K562 (cell line): ENCODE measurements at regions not wholly inside any gene's neighbourhood (a gene's known extent, or its start where the extent isn't known, plus 50 kb on each side); places are given as distances from the start of the nearest gene placed in this dataset.

Source experiments
- ATAC-seq: fragments of 200-7000 bp; cut with Tn5 transposase; 3 replicates; pipeline ENCODE4 v1.9.1; 2020; ENCODE audit warnings: moderate library complexity
- BruUV-seq: library from RNA; stranded (reverse); fragments of 400-500 nt; replicated peaks from 2 replicates; lab custom pipeline; 2021; lab: Mats Ljungman, UMichigan
- CTCF ChIA-PET: fragments of 300-600 bp; formaldehyde crosslinking; extraction: SDS; loops from one replicate; lab custom pipeline; 2021; ENCODE audit warnings: low intra/inter-chr PET ratio; lab: Yijun Ruan, JAX
- POLR2A ChIA-PET: fragments of 300-600, 350-650 bp; sonication (Branson Sonifier 250); formaldehyde crosslinking; extraction: SDS; loops from one replicate; lab custom pipeline; 2021; ENCODE audit warnings: antibody characterized with exemption, inconsistent platforms; lab: Yijun Ruan, JAX
- DNase-seq, 4 experiments: peaks; one replicate each; pipeline versions ENCODE4 v3.0.0 to v3.0.0-alpha.2; 2011 to 2018; ENCODE audit warnings: low spot score in 3 of 4, mixed read lengths in 3 of 4; ENCODE audit errors: extremely low read depth in 1 of 4
- FAIRE-seq: peaks from 2 replicates; lab custom pipeline; 2011; peaks lifted over from hg19 to GRCh38; lab: Jason Lieb, UNC
- H2AFZ ChIP-seq: 2 replicates; pipeline ENCODE4 v1.6.0; 2011; ENCODE audit warnings: low read depth, low read length, control low read depth, inconsistent platforms
- H3K27ac ChIP-seq: fragments of 200-600 bp; 3 replicates; pipeline ENCODE4 v1.8.0; 2011; ENCODE audit warnings: low read depth, mild to moderate bottlenecking, control low read depth, inconsistent platforms, low read length, moderate library complexity, mixed read lengths; ENCODE audit errors: extremely low read depth
- H3K27me3 ChIP-seq, 2 experiments: fragments of 300-600 bp in 1 of 2; 2 replicates in 1 of 2; 3 replicates in 1 of 2; pipeline versions ENCODE4 v1.6.0 to v1.8.0; 2011; ENCODE audit warnings: inconsistent platforms in 2 of 2, low read length in 2 of 2, mild to moderate bottlenecking in 1 of 2, mixed read lengths in 1 of 2, moderate library complexity in 1 of 2; ENCODE audit not compliant: control insufficient read depth in 2 of 2, insufficient read depth in 2 of 2
- H3K36me3 ChIP-seq: fragments of 300-600 bp; 3 replicates; pipeline ENCODE4 v1.8.0; 2011; ENCODE audit warnings: mild to moderate bottlenecking, low read length, inconsistent platforms; ENCODE audit not compliant: control insufficient read depth, insufficient read depth
- H3K4me1 ChIP-seq, 2 experiments: fragments of 200-600 bp in 1 of 2; replicated peaks in 1 of 2; 2 replicates in 1 of 2; 3 replicates in 1 of 2; pipeline versions ENCODE4 v1.5.1 to v1.8.0; 2011; ENCODE audit warnings: inconsistent platforms in 2 of 2, low read length in 2 of 2, mild to moderate bottlenecking in 1 of 2, mixed read lengths in 1 of 2, moderate library complexity in 1 of 2; ENCODE audit not compliant: control insufficient read depth in 2 of 2, insufficient read depth in 2 of 2
- H3K4me2 ChIP-seq: 2 replicates; pipeline ENCODE4 v1.6.1; 2011; ENCODE audit warnings: low read length, control low read depth, inconsistent platforms, mixed read lengths; ENCODE audit not compliant: insufficient read depth
- H3K4me3 ChIP-seq: fragments of 200-600 bp; sonication (generic), shearing (Covaris generic); 2 replicates; pipeline ENCODE4 v1.5.1; 2016; ENCODE audit warnings: control low read depth, inconsistent platforms
- H3K79me2 ChIP-seq: fragments of 200-600 bp; 3 replicates; pipeline ENCODE4 v1.8.0; 2011; ENCODE audit warnings: low read length, inconsistent platforms; ENCODE audit not compliant: control insufficient read depth, insufficient read depth
- H3K9ac ChIP-seq, 2 experiments: 2 replicates each; pipeline versions ENCODE4 v1.6.0 to v1.6.1; 2011; ENCODE audit warnings: low read depth in 2 of 2, low read length in 2 of 2, control low read depth in 1 of 2, inconsistent platforms in 1 of 2, mild to moderate bottlenecking in 1 of 2, mixed read lengths in 1 of 2; ENCODE audit not compliant: insufficient read depth in 1 of 2
- H3K9me1 ChIP-seq: one replicate; pipeline ENCODE4 v1.6.0; 2011; ENCODE audit warnings: inconsistent platforms, mild to moderate bottlenecking, low read length, moderate library complexity; ENCODE audit not compliant: control insufficient read depth, insufficient read depth
- H3K9me3 ChIP-seq: replicated peaks from 2 replicates; pipeline ENCODE4 v1.5.1; 2011; ENCODE audit warnings: low read depth, low read length, inconsistent platforms; ENCODE audit not compliant: control insufficient read depth, insufficient read depth
- H4K20me1 ChIP-seq: replicated peaks from 2 replicates; pipeline ENCODE4 v1.6.1; 2011; ENCODE audit warnings: low read length, inconsistent platforms, mixed read lengths; ENCODE audit not compliant: control insufficient read depth, insufficient read depth
- HBP1 ChIP-seq: fragments of 450-650 bp; formaldehyde crosslinking; IDR thresholded peaks from 2 replicates; pipeline ENCODE4 v1.4.0; 2022; ENCODE audit warnings: missing genetic modification characterization
- HNRNPUL1 ChIP-seq: fragments of 200-400 bp; formaldehyde crosslinking; IDR thresholded peaks from 2 replicates; pipeline ENCODE4 v1.6.1; 2017; ENCODE audit warnings: low read length
- KDM2B ChIP-seq: fragments of 250-450 bp; sonication (Bioruptor Pico); IDR thresholded peaks from 2 replicates; pipeline ENCODE4 v1.8.0; 2021; ENCODE audit warnings: mild to moderate bottlenecking, moderate library complexity
- KLF10 ChIP-seq: fragments of 250-450 bp; sonication (Bioruptor Pico); IDR thresholded peaks from 2 replicates; pipeline ENCODE4 v1.6.1; 2021; ENCODE audit warnings: matching md5 sums
- KLF13 ChIP-seq: fragments of 450-650 bp; IDR thresholded peaks from 2 replicates; pipeline ENCODE4 v1.6.1; 2016; ENCODE audit warnings: missing genetic modification characterization, low read depth, mild to moderate bottlenecking, missing compliant biosample characterization, moderate library complexity, borderline replicate concordance
- KLF16 ChIP-seq: IDR thresholded peaks from 2 replicates; pipeline ENCODE4 v1.6.1; 2016; ENCODE audit warnings: antibody characterized with exemption
- MLX ChIP-seq, 2 experiments: fragments of 450-650 bp in 1 of 2; sonication (generic) in 1 of 2; formaldehyde crosslinking; conservative IDR thresholded peaks; 2 replicates each; pipeline versions ENCODE4 v1.4.0 to v1.8.1; 2020 to 2022; ENCODE audit warnings: mild to moderate bottlenecking in 1 of 2, missing genetic modification reagents in 1 of 2
- NFRKB ChIP-seq: fragments of 450-650 bp; IDR thresholded peaks from 2 replicates; pipeline ENCODE4 v1.6.1; 2016; ENCODE audit warnings: low read depth
- RBM34 ChIP-seq: fragments of 200-400 bp; formaldehyde crosslinking; IDR thresholded peaks from 2 replicates; pipeline ENCODE4 v1.6.1; 2018; ENCODE audit warnings: low read length, borderline replicate concordance; ENCODE audit not compliant: insufficient read depth
- SAFB2 ChIP-seq: fragments of 200-400 bp; formaldehyde crosslinking; IDR thresholded peaks from 2 replicates; pipeline ENCODE4 v1.6.1; 2018; ENCODE audit warnings: borderline replicate concordance, low read length, low read depth, moderate library complexity; ENCODE audit not compliant: severe bottlenecking
- TAF15 ChIP-seq: fragments of 200-400 bp; formaldehyde crosslinking; IDR thresholded peaks from 2 replicates; pipeline ENCODE4 v1.6.1; 2017; ENCODE audit warnings: mild to moderate bottlenecking, low read depth, low read length, moderate library complexity
- THRAP3 ChIP-seq: fragments of 450-650 bp; IDR thresholded peaks from 2 replicates; pipeline ENCODE4 v1.6.1; 2016; ENCODE audit warnings: mild to moderate bottlenecking, inconsistent platforms, borderline replicate concordance
- XRCC3 ChIP-seq: fragments of 450-650 bp; IDR thresholded peaks from 2 replicates; pipeline ENCODE4 v1.6.1; 2017; ENCODE audit warnings: mild to moderate bottlenecking, moderate library complexity
- ZBTB11 ChIP-seq, 3 experiments: fragments of 200-800 bp in 1 of 3; fragments of 250-450 bp in 1 of 3; fragments of 450-650 bp in 1 of 3; sonication (Bioruptor Pico) in 1 of 3; sonication (Bioruptor generic) in 1 of 3; formaldehyde crosslinking in 1 of 3; IDR thresholded peaks; 2 replicates each; pipeline versions ENCODE4 v1.6.1 to v1.8.0; 2016 to 2022; ENCODE audit warnings: mild to moderate bottlenecking in 2 of 3, missing genetic modification characterization in 2 of 3, missing compliant biosample characterization in 1 of 3, moderate library complexity in 1 of 3
- ZFP1 ChIP-seq: fragments of 450-650 bp; formaldehyde crosslinking; IDR thresholded peaks from 2 replicates; pipeline ENCODE4 v1.4.0; 2020; ENCODE audit warnings: mild to moderate bottlenecking, mixed read lengths
- ZNF134 ChIP-seq: fragments of 250-450 bp; sonication (Bioruptor Pico); conservative IDR thresholded peaks from 2 replicates; pipeline ENCODE4 v1.4.0; 2020
- ZNF165 ChIP-seq: fragments of 250-450 bp; sonication (Bioruptor Pico); IDR thresholded peaks from 2 replicates; pipeline ENCODE4 v1.4.0; 2020; ENCODE audit warnings: borderline replicate concordance
- ZNF282 ChIP-seq: sonication (generic); formaldehyde crosslinking; IDR thresholded peaks from 2 replicates; pipeline ENCODE4 v1.8.1; 2023; ENCODE audit warnings: missing genetic modification reagents
- ZNF764 ChIP-seq: fragments of 250-450 bp; sonication (Bioruptor Pico); IDR thresholded peaks from 2 replicates; pipeline ENCODE4 v1.4.0; 2020; ENCODE audit warnings: low read depth, mild to moderate bottlenecking, moderate library complexity
- WGBS: fragments of 100-300 bp; shearing (Covaris generic); methylation state at CpG from one replicate; pipeline ENCODE4 v1.1.6; 2016; ENCODE audit warnings: low coverage, mixed read lengths; ENCODE audit not compliant: insufficient coverage; ENCODE audit errors: missing lambda C conversion rate; 5-methylcytosine and 5-hydroxymethylcytosine counted together
- in situ Hi-C: fragments of 300-500 bp; cut with MboI; formaldehyde crosslinking; loops from 4 replicates; pipeline ENCODE4 v1.15.0; 2018; ENCODE audit warnings: inconsistent platforms, mixed read lengths
- intact Hi-C: fragments of 100-400 bp; cut with micrococcal nuclease; formaldehyde crosslinking; loops from 2 replicates; pipeline ENCODE4 v1.14.2; 2022

GRCh38 chr10:24773939-24774589 lies 50.4 kb upstream of the ARHGAP21 start:
- POLR2A ChIA-PET, result interaction anchor here (1.2 to 1.6 kb wide), 2 partner anchors 12 to 14 kb away, joined by 3 to 5 read pairs; no protein-coding TSS in a partner anchor
- WGBS, result 15% methylated on average over 3 of the region's 3 CpGs
- TF ChIP-seq ZNF764 (CRISPR knock-in tag) (no peak), HNRNPUL1 (no peak), KLF13 (tag) (no peak), SAFB2 (no peak), ZNF165 (no peak), ZNF134 (CRISPR knock-in tag) (no peak), KDM2B (CRISPR knock-in tag) (no peak), ZNF282 (no peak), THRAP3 (no peak), ZBTB11 (CRISPR knock-in tag; IDR thresholded peaks at IDR 0.05) (no peak), NFRKB (no peak), KLF10 (no peak), XRCC3 (no peak), HBP1 (CRISPR knock-in tag) (no peak), MLX (CRISPR knock-in tag; conservative IDR thresholded peaks at IDR 0.05) (no peak), ZFP1 (no peak), RBM34 (no peak), KLF16 (no peak), TAF15 (no peak)

More at GRCh38 chr10:24773939-24774589, 50.4 kb upstream of the ARHGAP21 start:
- Histone ChIP-seq H3K36me3 (no peaks in the 10 kb centered on the region), H3K27ac (no peak overlapping the region), H3K4me3 (no peak overlapping the region), H3K27me3 (no peaks in the 10 kb centered on the region), H3K9me3 (no peaks in the 10 kb centered on the region), H3K4me2 (no peak overlapping the region), H3K4me1 (no peaks in the 10 kb centered on the region), H3K9me1 (no peaks in the 10 kb centered on the region), H2AFZ (no peak overlapping the region), H3K9ac (no peak overlapping the region), H4K20me1 (no peaks in the 10 kb centered on the region), H3K79me2 (no peaks in the 10 kb centered on the region)
- in situ Hi-C loops, result no loop called here
- no TSS peak for BruUV-seq
- DNase-seq (no peak), FAIRE-seq (no peak), ATAC-seq (no peak)
- CTCF ChIA-PET, result no interaction called here
- intact Hi-C loops, result no loop called here
